ENCODE measurements at regions not wholly inside any gene's neighbourhood (a gene's known extent, or its start where the extent isn't known, plus 50 kb on each side); places are given as distances from the start of the nearest gene placed in this dataset.

- TF ChIP-seq MAX (IDR thresholded peaks at IDR 0.05; ENCODE audit: low read depth) (no peak), CTCF (IDR thresholded peaks at IDR 0.05) (no peak), REST (IDR thresholded peaks at IDR 0.05; ENCODE audit: low read depth, low read length) (no peak), YY1 (IDR thresholded peaks at IDR 0.05; ENCODE audit: low read depth) (no peak), MXI1 (IDR thresholded peaks at IDR 0.05; ENCODE audit: low read depth, low read length) (no peak), USF2 (IDR thresholded peaks at IDR 0.05; ENCODE audit: borderline replicate concordance, low read depth, low read length) (no peak), RAD21 (IDR thresholded peaks at IDR 0.05; ENCODE audit: low read length) (no peak), SMC3 (IDR thresholded peaks at IDR 0.05; ENCODE audit: low read depth, low read length) (no peak), ZBTB33 (IDR thresholded peaks at IDR 0.05; ENCODE audit: borderline replicate concordance, low read depth) (no peak), ELF1 (IDR thresholded peaks at IDR 0.05) (no peak), GABPA (IDR thresholded peaks at IDR 0.05; ENCODE audit: low read depth) (no peak), TAF1 (IDR thresholded peaks at IDR 0.05; ENCODE audit: borderline replicate concordance, low read depth, low read length) (no peak), NFIC (IDR thresholded peaks at IDR 0.05; ENCODE audit: borderline replicate concordance) (no peak)
These were observed 96.5 kb upstream of the PITX1 start for GRCh38 chr5:135130261-135131215.
